Vagina (tissue), 2 donors: ENCODE measurements at regions not wholly inside any gene's neighbourhood (a gene's known extent, or its start where the extent isn't known, plus 50 kb on each side); places are given as distances from the start of the nearest gene placed in this dataset.

ENCODE experiments used
- DNase-seq, 2 donors: peaks; one replicate each; pipeline ENCODE4 v3.0.0-alpha.2; 2017; ENCODE audit errors: extremely low spot score in 2 of 2
- H3K27ac ChIP-seq: fragments of 200-600 bp; sonication (generic); one replicate; pipeline ENCODE4 v1.5.1; 2019
- H3K27me3 ChIP-seq: fragments of 200-600 bp; sonication (generic); one replicate; pipeline ENCODE4 v1.5.1; 2019
- H3K36me3 ChIP-seq, 2 donors: fragments of 200-600 bp; sonication (generic); one replicate each; pipeline ENCODE4 v1.5.1; 2017 to 2019
- H3K4me1 ChIP-seq: fragments of 200-600 bp; sonication (generic); one replicate; pipeline ENCODE4 v1.5.1; 2019
- H3K4me3 ChIP-seq, 2 donors: fragments of 200-600 bp; sonication (generic); 1 replicate in 1 of 2; 2 replicates in 1 of 2; pipeline ENCODE4 v1.5.1; 2016 to 2019
- H3K9me3 ChIP-seq: fragments of 200-600 bp; sonication (generic); one replicate; pipeline ENCODE4 v1.5.1; 2019
- POLR2A ChIP-seq, 2 donors: fragments of 450-650 bp; IDR thresholded peaks; one replicate each; pipeline ENCODE4 v1.6.1; 2017; ENCODE audit warnings: antibody characterized with exemption in 2 of 2, mild to moderate bottlenecking in 2 of 2, moderate library complexity in 2 of 2
- POLR2AphosphoS5 ChIP-seq, 2 donors: sonication (generic); formaldehyde crosslinking; IDR thresholded peaks; one replicate each; pipeline ENCODE4 v1.9.0; 2017; ENCODE audit warnings: antibody characterized with exemption in 2 of 2, mild to moderate bottlenecking in 2 of 2, low read depth in 1 of 2; ENCODE audit not compliant: insufficient read depth in 1 of 2
- intact Hi-C: fragments of 100-400 bp; cut with DNase I; formaldehyde crosslinking; loops from one replicate; pipeline ENCODE4 v1.15.1; 2023
- TF ChIP-seq, protein P1 (sequence below), 3 experiments: fragments of 450-650 bp in 2 of 3; fragments of 200-600 bp in 1 of 3; sonication (generic) in 1 of 3; IDR thresholded peaks; one replicate each; pipeline ENCODE4 v1.5.1; 2017 to 2019; ENCODE audit warnings: antibody characterized with exemption in 3 of 3, mild to moderate bottlenecking in 2 of 3, moderate library complexity in 2 of 3

DNA sequence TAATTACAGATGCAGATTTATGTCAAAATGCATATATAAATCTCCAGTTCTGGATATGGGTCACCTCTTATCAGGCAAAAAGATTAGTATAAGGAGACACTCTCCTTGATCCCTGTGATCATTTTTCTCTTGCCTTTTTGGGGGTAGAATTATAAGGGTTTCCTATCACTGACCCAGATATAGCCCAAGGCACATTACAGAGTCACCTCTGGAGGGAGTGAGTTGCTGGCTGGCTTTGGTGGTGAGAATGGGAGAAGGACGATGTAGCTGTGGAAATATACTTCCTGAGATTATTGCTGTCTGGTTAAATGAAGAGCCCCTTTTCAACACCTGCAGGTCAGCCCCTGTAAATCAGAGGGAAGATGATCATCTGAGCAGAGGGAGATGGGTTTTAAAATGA, 418.7 kb downstream of the MTX2 start:
- Histone ChIP-seq H3K36me3 (no peaks in the 10 kb centered on the region), H3K9me3 (no peaks in the 10 kb centered on the region), H3K4me1 (no peaks in the 10 kb centered on the region), H3K27ac (no peak overlapping the region), H3K4me3 (no peak overlapping the region), H3K27me3 (no peaks in the 10 kb centered on the region)
- DNase-seq: no peak
- TF ChIP-seq, protein P1, sequence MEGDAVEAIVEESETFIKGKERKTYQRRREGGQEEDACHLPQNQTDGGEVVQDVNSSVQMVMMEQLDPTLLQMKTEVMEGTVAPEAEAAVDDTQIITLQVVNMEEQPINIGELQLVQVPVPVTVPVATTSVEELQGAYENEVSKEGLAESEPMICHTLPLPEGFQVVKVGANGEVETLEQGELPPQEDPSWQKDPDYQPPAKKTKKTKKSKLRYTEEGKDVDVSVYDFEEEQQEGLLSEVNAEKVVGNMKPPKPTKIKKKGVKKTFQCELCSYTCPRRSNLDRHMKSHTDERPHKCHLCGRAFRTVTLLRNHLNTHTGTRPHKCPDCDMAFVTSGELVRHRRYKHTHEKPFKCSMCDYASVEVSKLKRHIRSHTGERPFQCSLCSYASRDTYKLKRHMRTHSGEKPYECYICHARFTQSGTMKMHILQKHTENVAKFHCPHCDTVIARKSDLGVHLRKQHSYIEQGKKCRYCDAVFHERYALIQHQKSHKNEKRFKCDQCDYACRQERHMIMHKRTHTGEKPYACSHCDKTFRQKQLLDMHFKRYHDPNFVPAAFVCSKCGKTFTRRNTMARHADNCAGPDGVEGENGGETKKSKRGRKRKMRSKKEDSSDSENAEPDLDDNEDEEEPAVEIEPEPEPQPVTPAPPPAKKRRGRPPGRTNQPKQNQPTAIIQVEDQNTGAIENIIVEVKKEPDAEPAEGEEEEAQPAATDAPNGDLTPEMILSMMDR (IDR thresholded peaks at IDR 0.05): no peak
- no peak for TF ChIP-seq POLR2A (IDR thresholded peaks at IDR 0.05)
- TF ChIP-seq POLR2AphosphoS5 (IDR thresholded peaks at IDR 0.05; ENCODE audit: insufficient read depth in 1 of 2, low read depth in 1 of 2): no peak
- intact Hi-C loops: no loop called here

DNA sequence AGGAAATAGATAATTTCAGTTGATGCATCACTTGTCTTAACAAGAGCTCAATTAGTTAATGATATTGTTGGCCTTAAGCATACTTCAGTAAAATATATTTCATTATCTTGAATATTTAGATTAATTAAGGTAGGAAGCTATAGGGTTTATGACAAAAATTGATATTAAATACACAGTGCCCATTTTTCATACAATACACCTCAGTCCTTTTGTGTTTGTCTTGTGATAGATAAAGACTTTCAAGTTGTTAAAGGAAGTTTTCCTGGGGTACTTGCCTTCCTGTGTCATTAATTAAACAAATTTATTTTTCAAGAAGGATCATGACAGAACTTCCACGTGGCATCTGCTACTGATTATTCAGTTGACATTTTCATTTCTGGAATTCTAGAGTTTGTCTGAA, 420.5 kb downstream of the MTX2 start:
- Histone ChIP-seq H3K27me3 (no peaks in the 10 kb centered on the region), H3K36me3 (no peaks in the 10 kb centered on the region), H3K4me1 (no peaks in the 10 kb centered on the region), H3K27ac (no peak overlapping the region), H3K4me3 (no peak overlapping the region), H3K9me3 (no peaks in the 10 kb centered on the region)
- no peak for TF ChIP-seq POLR2A (IDR thresholded peaks at IDR 0.05)
- TF ChIP-seq, protein P1 (IDR thresholded peaks at IDR 0.05): no peak
- TF ChIP-seq POLR2AphosphoS5 (IDR thresholded peaks at IDR 0.05; ENCODE audit: insufficient read depth in 1 of 2, low read depth in 1 of 2): no peak
- intact Hi-C loops: no loop called here
- no peak for DNase-seq

DNA sequence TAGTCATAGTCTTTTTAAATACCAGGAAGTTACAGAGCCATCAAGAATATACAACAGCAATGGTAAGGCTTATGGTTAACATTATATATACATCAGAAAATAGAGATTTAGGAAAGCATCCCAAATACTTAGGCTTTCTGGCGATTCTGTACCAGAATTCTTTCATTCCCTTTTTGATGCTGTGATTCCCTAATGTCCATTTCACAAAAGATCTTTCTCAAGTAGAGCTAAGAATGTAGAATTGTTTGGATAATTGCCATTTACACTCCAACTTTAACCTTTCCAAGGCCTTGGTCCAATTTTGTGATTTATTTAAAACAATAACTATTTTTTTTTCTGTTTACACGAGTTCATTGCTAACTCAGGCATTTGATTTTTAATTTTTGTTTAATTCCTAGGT, 422.2 kb downstream of the MTX2 start:
- no peaks in the 10 kb centered on the region for H3K36me3 ChIP-seq
- no peaks in the 10 kb centered on the region for H3K9me3 ChIP-seq
- no peak overlapping the region for H3K4me3 ChIP-seq
- DNase-seq: no peak
- TF ChIP-seq POLR2A (IDR thresholded peaks at IDR 0.05) (no peak), POLR2AphosphoS5 (IDR thresholded peaks at IDR 0.05; ENCODE audit: insufficient read depth in 1 of 2, low read depth in 1 of 2) (no peak)
- TF ChIP-seq, protein P1 (IDR thresholded peaks at IDR 0.05): no peak
- no peak overlapping the region for H3K27ac ChIP-seq
- no peaks in the 10 kb centered on the region for H3K27me3 ChIP-seq
- intact Hi-C loops: no loop called here
- no peaks in the 10 kb centered on the region for H3K4me1 ChIP-seq

DNA sequence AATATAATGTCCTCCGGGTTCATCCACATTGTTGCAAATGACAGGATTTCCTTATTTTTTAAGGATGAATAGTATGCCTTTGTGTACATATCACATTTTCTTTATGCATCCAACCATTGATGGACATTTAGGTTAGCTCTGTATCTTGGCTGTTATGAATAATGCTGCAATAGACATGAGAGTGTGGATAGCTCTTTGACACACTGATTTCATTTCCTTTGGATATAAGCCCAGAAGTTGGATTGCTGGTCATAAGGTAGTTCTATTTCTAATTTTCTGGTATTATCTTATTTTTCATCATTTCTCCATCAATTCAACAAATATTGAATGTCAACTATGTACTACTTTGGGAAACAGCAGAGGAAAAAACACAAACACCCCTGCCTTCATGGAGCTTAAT, 423.3 kb downstream of the MTX2 start:
- no peaks in the 10 kb centered on the region for H3K4me1 ChIP-seq
- TF ChIP-seq POLR2AphosphoS5 (IDR thresholded peaks at IDR 0.05; ENCODE audit: insufficient read depth in 1 of 2, low read depth in 1 of 2) (no peak), POLR2A (IDR thresholded peaks at IDR 0.05) (no peak)
- TF ChIP-seq, protein P1 (IDR thresholded peaks at IDR 0.05): no peak
- intact Hi-C loops: no loop called here
- no peak for DNase-seq
- no peak overlapping the region for H3K27ac ChIP-seq
- no peaks in the 10 kb centered on the region for H3K9me3 ChIP-seq
- H3K4me3 ChIP-seq: no peak overlapping the region
- H3K36me3 ChIP-seq: no peaks in the 10 kb centered on the region
- H3K27me3 ChIP-seq: no peaks in the 10 kb centered on the region

DNA sequence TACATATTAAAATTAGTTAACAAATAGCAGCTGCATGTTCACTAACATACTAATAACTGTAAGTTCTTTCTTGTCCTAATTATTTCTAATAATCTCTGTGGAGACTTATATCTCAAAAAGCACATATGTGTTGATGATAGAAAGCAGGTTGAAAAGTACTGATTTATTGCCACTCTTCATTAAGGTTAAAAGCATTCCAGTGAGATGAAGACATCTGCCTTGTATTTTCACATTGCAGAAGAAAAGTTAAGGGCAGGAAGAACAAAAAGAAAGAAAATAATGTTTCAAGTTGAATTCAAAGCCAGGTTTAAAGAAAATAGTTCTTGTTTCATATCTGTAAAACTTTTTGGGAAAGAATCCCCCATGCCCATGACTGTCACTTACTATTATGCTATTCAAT, 429.9 kb downstream of the MTX2 start:
- Histone ChIP-seq H3K9me3 (no peaks in the 10 kb centered on the region), H3K27me3 (no peaks in the 10 kb centered on the region), H3K4me3 (no peak overlapping the region), H3K36me3 (no peaks in the 10 kb centered on the region), H3K27ac (no peak overlapping the region), H3K4me1 (no peaks in the 10 kb centered on the region)
- DNase-seq: no peak
- TF ChIP-seq POLR2A (IDR thresholded peaks at IDR 0.05) (no peak), POLR2AphosphoS5 (IDR thresholded peaks at IDR 0.05; ENCODE audit: insufficient read depth in 1 of 2, low read depth in 1 of 2) (no peak)
- TF ChIP-seq, protein P1 (IDR thresholded peaks at IDR 0.05): no peak
- intact Hi-C loops: no loop called here
